Esophagus mucosa (tissue), 1 donor: ENCODE measurements at regions not wholly inside any gene's neighbourhood (a gene's known extent, or its start where the extent isn't known, plus 50 kb on each side); places are given as distances from the start of the nearest gene placed in this dataset.

Source experiments
- ATAC-seq: fragments of 200-7000 bp; cut with Tn5 transposase; one replicate; pipeline ENCODE4 v1.9.1; 2020
- donor health status: DM: yes; HTN: yes; CAD: no.

DNA sequence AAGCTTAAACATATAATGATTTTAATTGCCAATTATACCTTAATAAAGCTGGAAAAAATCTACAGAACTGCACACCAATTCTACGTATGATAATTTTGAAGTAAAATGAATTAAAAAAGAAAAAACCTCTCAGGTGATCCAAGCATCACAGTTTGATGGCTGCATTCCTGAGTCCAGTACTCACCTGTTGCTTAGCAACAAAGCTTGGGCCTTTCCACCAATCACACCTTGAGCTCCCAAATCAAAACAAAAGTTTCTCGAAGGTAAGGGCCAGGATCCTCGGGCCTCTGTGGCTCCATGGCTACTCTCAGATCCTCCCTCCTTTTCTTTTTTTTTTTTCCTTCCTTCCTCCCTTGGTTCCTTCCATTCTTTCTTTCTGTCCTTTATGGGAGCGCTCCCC is 137.2 kb upstream of the PCBD1 start:
- no peak for ATAC-seq

- no peak for ATAC-seq
These were observed 139.7 kb upstream of the PCBD1 start for GRCh38 chr10:71028066-71028465.

DNA sequence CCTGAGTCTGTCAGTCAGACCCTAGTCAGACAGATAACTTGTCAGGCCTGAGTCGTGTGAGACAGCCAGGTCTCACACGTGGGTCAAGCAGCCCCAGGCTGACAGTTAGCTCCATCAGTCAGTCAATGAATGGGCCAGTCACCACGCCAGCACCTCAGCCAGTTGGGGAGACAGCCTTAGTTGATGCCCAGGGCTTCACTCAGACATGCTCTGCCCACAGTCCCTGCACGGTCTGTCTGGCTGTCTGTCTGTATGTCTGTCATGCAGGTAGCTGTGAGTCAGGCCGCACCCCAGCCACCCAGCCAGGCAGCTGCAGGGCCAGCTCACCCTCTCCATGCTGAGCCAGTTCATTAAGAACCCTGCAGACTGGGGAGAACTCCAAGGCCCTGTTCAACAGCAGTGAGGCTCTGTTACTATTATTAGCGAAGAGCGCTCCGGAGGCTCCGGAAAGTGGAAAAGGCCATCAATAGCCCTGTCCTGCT is 141.1 kb upstream of the PCBD1 start:
- ATAC-seq = peak; percentile 56

- ATAC-seq = no peak
These were observed 141.5 kb upstream of the PCBD1 start for GRCh38 chr10:71029907-71030306.

DNA sequence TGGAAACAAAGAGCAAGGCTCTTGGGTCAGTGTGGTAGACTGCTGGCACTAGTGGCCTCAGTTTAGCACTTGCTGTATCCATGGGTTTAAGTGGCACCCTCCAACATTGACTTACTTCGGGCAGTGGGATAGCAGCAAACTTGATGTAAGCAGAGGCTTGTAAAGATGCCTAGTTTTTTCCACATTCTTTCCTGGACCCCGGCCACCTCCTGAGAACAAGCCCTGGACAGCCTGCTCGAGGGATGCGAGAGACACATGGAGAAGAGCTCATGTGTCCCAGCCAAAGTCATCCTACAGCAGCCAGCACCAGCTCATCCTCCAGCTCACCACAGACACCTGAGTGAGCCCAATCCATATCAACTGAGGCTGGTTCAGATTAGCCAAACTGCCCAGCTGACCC is 142.7 kb upstream of the PCBD1 start:
- ATAC-seq = no peak

GRCh38 chr10:71031603-71032002 is 143.2 kb upstream of the PCBD1 start:
- ATAC-seq = no peak

DNA sequence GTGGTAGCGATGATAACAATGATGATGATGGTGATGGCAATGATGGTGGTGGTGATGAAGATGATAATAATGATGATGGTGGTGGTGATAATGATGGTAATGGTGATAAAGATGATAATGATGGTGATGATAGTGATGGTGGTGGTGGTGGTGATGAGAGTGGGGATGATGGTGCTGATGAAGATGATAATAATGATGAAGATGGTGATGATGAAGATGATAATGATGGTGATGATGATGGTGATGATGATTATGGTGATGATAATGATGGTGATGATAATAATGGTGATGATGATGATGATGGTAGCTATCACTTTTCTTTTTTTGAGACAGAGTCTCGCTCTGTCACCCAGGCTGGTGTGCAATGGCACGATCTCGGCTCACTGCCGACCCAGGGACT is 144.5 kb upstream of the PCBD1 start:
- no peak for ATAC-seq

DNA sequence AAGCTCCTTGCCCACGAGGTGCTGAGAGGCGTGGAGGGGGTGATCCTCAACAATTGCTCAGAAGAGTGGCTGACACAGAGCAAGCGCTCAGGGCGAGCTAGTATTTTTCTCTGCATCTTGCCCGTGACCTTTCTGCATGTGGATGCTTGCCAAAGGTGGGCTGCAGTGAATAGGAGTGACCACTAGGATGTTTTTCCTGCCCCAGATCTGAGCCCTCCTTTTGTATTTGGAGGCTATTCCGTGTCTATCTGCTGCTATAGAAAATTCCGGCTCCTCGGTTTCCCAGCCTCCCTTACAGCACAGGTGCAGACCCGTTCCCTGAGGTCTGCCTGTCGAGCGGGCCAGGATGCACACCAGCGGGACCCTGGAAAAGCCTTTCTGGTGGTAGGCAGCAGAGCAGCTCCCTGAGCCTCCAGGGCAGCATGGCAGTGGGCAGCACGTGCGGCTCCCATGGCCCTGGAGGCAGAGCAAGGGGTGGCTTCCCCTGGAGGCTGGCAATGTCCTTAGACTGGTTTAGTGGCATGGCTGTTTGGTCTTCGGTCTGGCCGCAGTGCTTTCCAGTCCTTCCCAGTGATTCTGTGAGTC is 145.1 kb upstream of the PCBD1 start:
- ATAC-seq = no peak

DNA sequence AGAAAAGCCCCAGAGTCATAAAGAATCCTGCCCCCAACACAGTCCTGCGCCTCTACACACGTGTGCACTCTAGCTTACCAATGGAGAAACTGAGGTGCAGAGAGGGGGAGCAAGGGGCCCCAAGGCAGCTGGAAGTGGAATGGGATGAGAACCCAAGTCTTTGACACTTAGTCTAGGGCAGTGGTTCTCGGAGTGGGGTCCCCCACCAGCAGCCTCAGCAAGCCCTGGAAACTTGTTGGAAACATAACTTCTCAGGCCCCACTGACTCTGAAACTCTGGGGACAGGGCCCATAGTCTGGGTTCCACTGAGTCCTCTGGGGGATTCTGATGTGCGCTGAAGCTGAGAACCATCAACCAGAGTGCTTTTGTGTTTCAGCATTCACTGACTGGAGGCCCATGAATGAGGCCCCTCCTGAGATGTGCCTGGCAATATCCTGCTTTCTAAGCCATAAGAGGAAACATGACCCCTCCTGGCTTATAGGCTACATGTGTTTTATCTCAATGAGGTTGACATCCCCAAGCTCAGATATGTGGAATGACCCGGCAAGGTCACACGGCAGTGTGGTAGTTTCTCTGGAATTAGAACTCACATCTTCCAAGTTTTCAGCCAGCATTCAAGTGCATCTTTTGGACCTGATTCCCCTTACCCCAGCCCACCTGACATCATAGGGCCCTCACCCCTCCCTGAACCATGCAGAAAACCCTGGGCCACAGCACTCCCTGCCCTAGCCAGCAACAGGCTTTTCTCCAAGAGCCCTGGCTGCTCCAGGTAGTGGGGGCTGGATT is 147.3 kb upstream of the PCBD1 start:
- ATAC-seq = no peak

- no peak for ATAC-seq
These were observed 148.1 kb upstream of the PCBD1 start for GRCh38 chr10:71036297-71036966.

DNA sequence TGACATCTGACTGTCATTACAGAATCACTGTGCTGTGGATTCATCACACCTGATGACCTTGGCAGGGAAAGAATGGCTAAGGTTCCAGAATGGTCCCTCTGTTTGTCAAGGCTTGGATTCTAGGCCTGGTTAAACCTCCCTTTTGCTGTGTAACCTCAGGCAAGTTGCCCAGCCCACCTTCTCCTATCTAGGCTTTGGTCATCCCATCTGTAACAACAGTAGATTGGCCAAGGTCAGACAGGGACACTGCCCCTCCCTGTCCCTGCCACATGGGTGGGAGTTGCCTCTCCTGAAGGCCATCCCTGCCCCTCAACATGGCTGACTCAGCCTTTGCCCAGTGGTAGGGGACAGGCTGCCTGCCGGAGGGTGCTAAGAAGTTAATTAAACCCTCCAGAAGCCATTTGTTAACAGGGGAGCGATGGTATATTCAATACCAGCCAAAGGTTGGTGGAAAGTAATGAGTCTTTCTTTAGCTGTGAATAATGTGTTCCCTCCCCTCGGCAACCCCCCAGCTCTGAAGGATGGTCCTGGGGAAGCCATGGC is 149.8 kb upstream of the PCBD1 start:
- ATAC-seq = no peak

GRCh38 chr10:71038921-71039320 is 150.6 kb upstream of the PCBD1 start:
- no peak for ATAC-seq

DNA sequence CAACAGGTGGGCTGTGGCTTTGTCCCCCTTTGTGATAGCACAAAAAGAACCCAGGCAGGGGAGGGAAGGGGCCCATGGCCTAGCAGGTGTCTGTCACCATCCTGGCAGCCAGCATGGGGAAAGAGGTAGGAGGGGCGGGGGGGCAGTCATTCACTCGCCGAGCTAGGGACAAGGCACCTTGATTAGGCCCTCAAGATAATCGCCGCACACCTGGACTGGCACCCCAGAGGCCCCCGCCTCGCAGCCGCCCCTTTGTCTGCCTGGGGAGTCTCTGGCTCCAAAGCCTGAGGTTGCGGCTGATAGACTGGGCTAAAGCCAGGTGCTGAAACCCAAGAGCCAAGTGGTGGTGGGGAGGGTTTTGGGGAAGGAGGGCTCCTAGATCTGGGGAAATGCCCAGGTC is 151.2 kb upstream of the PCBD1 start:
- ATAC-seq = no peak

- ATAC-seq = no peak
These were observed 152.0 kb upstream of the PCBD1 start for GRCh38 chr10:71040343-71040742.

DNA sequence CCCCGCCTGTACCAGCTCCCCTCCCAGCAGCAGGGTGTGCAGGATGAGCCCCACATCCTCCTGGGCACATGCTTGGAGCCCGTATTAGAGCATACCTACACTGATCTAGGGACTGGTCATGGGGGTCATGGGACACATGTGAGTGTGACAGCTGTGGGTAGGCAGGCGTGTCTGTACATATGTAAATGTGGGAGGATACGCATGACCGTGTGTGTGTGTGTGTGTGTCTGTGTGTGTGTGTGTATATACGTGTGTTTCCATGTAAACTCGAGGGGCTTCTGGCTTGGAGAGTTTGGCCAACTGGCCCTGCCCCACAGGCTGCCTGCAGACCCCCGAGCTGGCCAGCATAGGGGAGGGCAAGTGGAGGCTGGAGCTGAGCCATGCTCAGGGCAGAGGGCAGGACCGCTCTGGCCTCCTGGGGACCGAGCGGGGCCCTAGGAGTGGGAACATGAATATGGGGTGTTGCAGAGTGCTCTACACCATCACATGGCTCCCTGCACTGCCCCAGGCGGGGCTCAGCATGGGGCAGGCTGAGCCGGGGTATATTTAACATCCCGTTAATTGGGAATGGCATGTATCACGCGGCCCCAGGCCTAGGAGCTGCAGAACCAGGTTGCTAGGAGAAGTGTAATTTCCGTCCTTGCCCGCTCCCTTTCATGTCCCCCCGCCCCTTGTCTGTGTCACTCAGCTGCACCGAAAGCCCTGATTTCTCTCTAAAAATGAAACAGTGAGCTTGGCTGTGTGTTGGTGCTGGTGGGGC is 152.7 kb upstream of the PCBD1 start:
- ATAC-seq = no peak

DNA sequence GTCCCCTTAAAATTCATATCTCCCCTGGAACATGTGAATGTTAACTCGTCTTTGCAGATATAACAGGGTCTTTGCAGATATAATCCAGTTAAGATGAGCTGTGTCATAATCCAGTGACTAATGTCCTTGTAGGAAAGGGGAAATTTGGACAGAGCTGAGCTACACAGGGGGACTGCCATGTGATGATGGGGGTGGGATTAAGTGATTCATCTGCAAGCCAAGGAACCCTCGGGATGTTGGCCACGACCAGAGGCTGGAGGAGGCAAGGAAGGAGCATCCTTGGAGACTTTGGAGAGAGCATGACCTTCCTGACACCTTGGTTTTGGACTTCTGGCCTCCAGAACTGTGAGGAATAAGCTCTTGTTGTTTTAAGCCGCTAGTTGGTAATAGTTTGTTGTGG is 153.9 kb upstream of the PCBD1 start:
- no peak for ATAC-seq

DNA sequence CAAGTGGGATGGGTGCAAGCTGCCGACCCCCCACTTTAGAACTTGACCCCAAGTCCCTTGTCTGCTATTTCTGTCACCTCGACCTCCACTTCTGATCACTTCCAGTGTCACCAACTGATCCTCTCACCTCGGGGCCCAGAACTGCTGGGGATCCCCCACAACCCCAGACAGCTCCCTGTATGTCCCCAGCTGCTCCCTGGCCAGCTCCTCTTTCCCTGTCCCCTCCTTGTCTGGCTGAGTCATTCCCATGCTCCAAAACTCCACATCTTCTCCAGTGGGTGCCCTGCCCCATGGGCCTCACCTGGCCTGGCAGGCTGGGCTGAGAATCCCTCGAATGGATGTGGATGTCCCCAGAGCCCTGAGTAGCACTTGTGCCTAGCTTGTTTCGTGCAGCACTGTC is 154.3 kb upstream of the PCBD1 start:
- ATAC-seq = no peak

DNA sequence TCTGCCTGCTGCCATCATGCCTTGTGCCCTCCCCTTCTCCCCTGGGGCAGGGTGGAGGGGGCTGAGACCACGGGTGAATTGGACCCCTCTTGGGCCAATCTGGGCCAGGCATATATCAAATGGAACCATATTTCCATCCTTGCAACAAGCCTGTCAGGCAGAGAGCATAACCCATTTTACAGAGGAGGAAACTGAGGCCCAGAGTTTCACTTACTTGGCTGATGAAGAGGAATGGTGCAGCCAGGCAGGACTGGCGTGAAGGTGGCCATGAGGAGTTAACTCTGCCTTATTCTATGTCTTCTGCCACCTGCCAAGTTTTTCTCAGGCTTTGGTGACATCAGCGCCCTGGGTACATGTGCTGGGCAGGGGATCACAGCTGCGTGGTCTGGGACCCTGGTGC is 155.5 kb upstream of the PCBD1 start:
- no peak for ATAC-seq

DNA sequence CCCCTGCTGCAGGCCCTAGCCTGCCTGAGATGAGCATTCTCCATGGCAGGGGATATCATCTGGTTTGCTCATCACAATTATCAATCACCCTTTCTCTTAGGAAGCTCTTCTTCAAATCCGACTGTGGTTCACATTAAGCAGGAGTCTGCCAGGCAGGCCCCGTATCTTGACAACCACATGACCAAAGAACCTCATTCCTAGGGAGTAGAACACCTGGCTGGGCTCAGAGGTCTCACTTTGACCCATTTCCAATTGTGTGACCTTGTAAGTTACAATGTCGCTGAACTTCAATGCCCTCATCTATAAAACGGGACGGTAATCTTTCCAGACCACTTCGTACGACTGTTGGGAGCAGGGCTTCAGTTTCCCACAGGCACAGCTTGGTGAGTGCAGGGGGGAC is 156.4 kb upstream of the PCBD1 start:
- ATAC-seq = no peak

DNA sequence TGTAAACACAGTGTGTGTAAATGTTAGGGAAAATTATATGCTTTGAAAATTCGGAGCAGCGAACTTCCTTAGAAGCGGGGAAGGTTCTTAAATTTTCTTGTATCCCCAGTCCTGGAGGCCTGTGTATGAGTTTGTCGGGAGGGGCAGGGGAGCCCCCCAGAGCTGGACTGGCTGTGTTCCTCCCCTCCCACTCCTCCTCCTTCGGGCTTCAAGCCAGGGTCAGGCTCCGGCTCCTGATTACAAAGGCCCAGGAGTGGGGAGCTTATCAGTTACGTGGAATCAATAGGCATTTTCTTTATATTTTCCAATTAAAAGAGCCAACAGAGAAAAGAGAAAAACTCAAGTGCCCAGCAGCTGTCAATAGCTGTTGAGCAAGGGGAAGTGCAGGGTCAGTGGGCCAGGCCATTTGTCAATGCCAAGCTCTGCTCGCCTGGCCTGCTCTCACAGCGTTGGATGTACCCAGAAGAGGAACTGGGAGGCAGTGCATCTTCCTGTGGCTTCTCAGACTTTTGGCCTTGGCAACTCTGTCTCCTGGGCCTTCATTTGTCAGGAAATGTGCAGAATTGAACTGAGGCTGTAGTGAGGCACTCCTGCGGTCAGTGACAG is 156.9 kb upstream of the PCBD1 start:
- no peak for ATAC-seq

DNA sequence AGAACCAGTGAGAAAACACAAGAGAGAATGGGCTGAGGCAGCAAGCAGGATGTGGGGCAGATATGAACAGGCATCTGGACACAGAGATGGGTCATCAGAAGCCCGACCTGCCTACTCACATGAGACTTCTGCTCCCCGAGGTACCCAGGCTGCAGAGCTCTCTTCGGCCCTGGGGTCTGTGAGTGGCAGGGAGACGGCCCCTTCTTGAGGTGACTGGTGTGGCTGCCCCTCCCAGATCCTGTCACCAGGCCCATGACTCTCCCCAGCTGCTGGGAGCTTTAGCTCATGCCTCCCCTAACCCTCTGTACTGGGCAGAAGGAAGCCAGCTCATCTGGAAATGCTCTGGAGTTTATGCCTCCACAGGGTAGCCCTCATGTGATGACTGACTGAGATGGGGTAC is 157.6 kb upstream of the PCBD1 start:
- no peak for ATAC-seq

- no peak for ATAC-seq
These were observed 158.4 kb upstream of the PCBD1 start for GRCh38 chr10:71046747-71047146.
